ENCODE measurements at regions not wholly inside any gene's neighbourhood (a gene's known extent, or its start where the extent isn't known, plus 50 kb on each side); places are given as distances from the start of the nearest gene placed in this dataset.

GRCh38 chr17:54780238-54780637 lies 120.4 kb upstream of the TOM1L1 start:
- RAD21 ChIA-PET (ENCODE audit: low non-redundant PET in 1 of 2, low total read pairs in 2 of 2, uncharacterized antibody in 2 of 2, unreplicated experiment in 2 of 2), result no interaction called here
- H3K4me2 ChIP-seq (ENCODE audit: low read length), result no peak overlapping the region
- H3K4me3 ChIP-seq (replicated peaks in 1 of 2; ENCODE audit: low read depth in 1 of 2, low read length in 2 of 2), result no peak overlapping the region
- no peaks in the 10 kb centered on the region for H4K20me1 ChIP-seq (ENCODE audit: insufficient read depth)
- POLR2A ChIA-PET, result no interaction called here
- ATAC-seq, result no peak
- BruUV-seq (replicated peaks), result no TSS peak
- H3K4me1 ChIP-seq (ENCODE audit: control insufficient read depth in 1 of 2, insufficient read depth in 2 of 2, low read length in 2 of 2), result no peaks in the 10 kb centered on the region
- H3K27ac ChIP-seq (ENCODE audit: low read depth, low read length), result no peak overlapping the region
- H2AFZ ChIP-seq (ENCODE audit: low read depth, low read length, poor library complexity, severe bottlenecking), result no peak overlapping the region
- DNase-seq (ENCODE audit: low read depth, low spot score), result no peak
- no peaks in the 10 kb centered on the region for H3K79me2 ChIP-seq (ENCODE audit: insufficient read depth, low read length)
- H3K9me3 ChIP-seq (ENCODE audit: control insufficient read depth in 1 of 2, insufficient read depth in 1 of 2, low read depth in 1 of 2, low read length in 2 of 2), result no peaks in the 10 kb centered on the region
- H3K9me2 ChIP-seq (ENCODE audit: insufficient read depth), result no peaks in the 10 kb centered on the region
- H3K36me3 ChIP-seq (ENCODE audit: control insufficient read depth in 1 of 2, insufficient read depth in 2 of 2, low read length in 2 of 2), result no peaks in the 10 kb centered on the region
- H3K27me3 ChIP-seq (ENCODE audit: insufficient read depth, low read length), result peaks cover 6% of the 10 kb centered on the region; the same call in 1 of the 2 replicates
- no peak overlapping the region for H3K9ac ChIP-seq (ENCODE audit: low read length)
- CTCF ChIA-PET, result no interaction called here
- TF ChIP-seq ZFX (IDR thresholded peaks at IDR 0.05), result no peak
- TF ChIP-seq SP1 (IDR thresholded peaks at IDR 0.05; ENCODE audit: low read depth), result no peak
- no peak for TF ChIP-seq TCF7L2 (IDR thresholded peaks at IDR 0.05; ENCODE audit: borderline replicate concordance, extremely low read depth, insufficient read depth, insufficient read length)
- TF ChIP-seq JUND (IDR thresholded peaks at IDR 0.05), result no peak
- no peak for TF ChIP-seq POLR2AphosphoS5 (IDR thresholded peaks at IDR 0.05; ENCODE audit: low read depth, low read length)
- no peak for TF ChIP-seq CTCF (IDR thresholded peaks at IDR 0.05 in 2 of 3, conservative IDR thresholded peaks at IDR 0.05 in 1 of 3; ENCODE audit: borderline replicate concordance in 1 of 3, insufficient read depth in 1 of 3, low read depth in 2 of 3, low read length in 2 of 3)
- TF ChIP-seq ZNF274 (IDR thresholded peaks at IDR 0.05; ENCODE audit: low read depth, low read length), result no peak
- TF ChIP-seq CBX3 (IDR thresholded peaks at IDR 0.05; ENCODE audit: low read depth), result no peak
- TF ChIP-seq SIN3A (IDR thresholded peaks at IDR 0.05; ENCODE audit: low read depth), result no peak
- TF ChIP-seq ELF1 (IDR thresholded peaks at IDR 0.05; ENCODE audit: borderline replicate concordance, low read depth), result no peak
- no peak for TF ChIP-seq ATF3 (IDR thresholded peaks at IDR 0.05)
- intact Hi-C loops (cut with micrococcal nuclease), result no loop called here
